HEK293T (cell line): ENCODE measurements at regions not wholly inside any gene's neighbourhood (a gene's known extent, or its start where the extent isn't known, plus 50 kb on each side); places are given as distances from the start of the nearest gene placed in this dataset.

Experiments
- CTCF ChIA-PET: fragments of 350-600 bp; formaldehyde crosslinking; extraction: SDS; loops from one replicate; lab custom pipeline; 2021; ENCODE audit warnings: antibody characterized with exemption, inconsistent platforms; lab: Yijun Ruan, JAX
- POLR2A ChIA-PET: fragments of 350-600 bp; formaldehyde crosslinking; extraction: SDS; loops from one replicate; lab custom pipeline; 2020; ENCODE audit warnings: antibody characterized with exemption, inconsistent platforms; lab: Yijun Ruan, JAX
- DNase-seq: peaks from one replicate; pipeline ENCODE4 v3.0.0; 2012; ENCODE audit warnings: mixed read lengths; ENCODE audit errors: extremely low spot score
- ARNT ChIP-seq: fragments of 450-650 bp; IDR thresholded peaks from 2 replicates; pipeline ENCODE4 v1.6.1; 2017; ENCODE audit warnings: mild to moderate bottlenecking
- BHLHE40 ChIP-seq: fragments of 450-650 bp; IDR thresholded peaks from 2 replicates; pipeline ENCODE4 v1.6.1; 2016; ENCODE audit warnings: mild to moderate bottlenecking, moderate library complexity, borderline replicate concordance
- CTBP1 ChIP-seq: fragments of 450-650 bp; IDR thresholded peaks from 2 replicates; pipeline ENCODE4 v1.6.1; 2016; ENCODE audit warnings: borderline replicate concordance
- ELF4 ChIP-seq: fragments of 450-650 bp; IDR thresholded peaks from 2 replicates; pipeline ENCODE4 v1.6.1; 2017; ENCODE audit warnings: antibody characterized with exemption
- FOXA1 ChIP-seq: fragments of 450-650 bp; IDR thresholded peaks from 2 replicates; pipeline ENCODE4 v1.6.1; 2016; ENCODE audit warnings: mild to moderate bottlenecking
- FOXK2 ChIP-seq: fragments of 450-650 bp; IDR thresholded peaks from 2 replicates; pipeline ENCODE4 v1.6.1; 2016; ENCODE audit warnings: mild to moderate bottlenecking
- FOXM1 ChIP-seq: fragments of 450-650 bp; IDR thresholded peaks from 2 replicates; pipeline ENCODE4 v1.6.1; 2017; ENCODE audit warnings: mild to moderate bottlenecking, borderline replicate concordance
- HDGF ChIP-seq: fragments of 450-650 bp; IDR thresholded peaks from 2 replicates; pipeline ENCODE4 v1.6.1; 2017; ENCODE audit warnings: antibody characterized with exemption, borderline replicate concordance
- L3MBTL2 ChIP-seq: fragments of 450-650 bp; conservative IDR thresholded peaks from 2 replicates; pipeline ENCODE4 v1.6.1; 2016; ENCODE audit warnings: mild to moderate bottlenecking
- LEF1 ChIP-seq: fragments of 450-650 bp; IDR thresholded peaks from 2 replicates; pipeline ENCODE4 v1.6.1; 2017; ENCODE audit warnings: mild to moderate bottlenecking, borderline replicate concordance
- NFRKB ChIP-seq: fragments of 450-650 bp; IDR thresholded peaks from 2 replicates; pipeline ENCODE4 v1.6.1; 2016; ENCODE audit warnings: mild to moderate bottlenecking, moderate library complexity
- PKNOX1 ChIP-seq: fragments of 450-650 bp; IDR thresholded peaks from 2 replicates; pipeline ENCODE4 v1.6.1; 2016
- SP1 ChIP-seq: fragments of 450-650 bp; IDR thresholded peaks from 2 replicates; pipeline ENCODE4 v1.6.1; 2017
- SUZ12 ChIP-seq: fragments of 450-650 bp; IDR thresholded peaks from 2 replicates; pipeline ENCODE4 v1.6.1; 2016; ENCODE audit warnings: mild to moderate bottlenecking
- TARDBP ChIP-seq: fragments of 450-650 bp; IDR thresholded peaks from 2 replicates; pipeline ENCODE4 v1.6.1; 2016
- ZNF384 ChIP-seq: fragments of 450-650 bp; IDR thresholded peaks from 2 replicates; pipeline ENCODE4 v1.6.1; 2016

GRCh38 chr14:65186951-65187350, 84.6 kb upstream of the MAX start:
- no peak for TF ChIP-seq FOXK2
- TF ChIP-seq FOXM1, result no peak
- TF ChIP-seq ELF4, result no peak
- TF ChIP-seq LEF1, result no peak
- ChIA-PET CTCF (no interaction called here), POLR2A (no interaction called here)
- DNase-seq, result no peak

GRCh38 chr14:65187421-65188049, 85.2 kb upstream of the MAX start:
- no peak for DNase-seq
- no peak for TF ChIP-seq ZNF384
- POLR2A ChIA-PET, result no interaction called here
- CTCF ChIA-PET, result no interaction called here

GRCh38 chr14:65190312-65190711, 88.0 kb upstream of the MAX start:
- CTCF ChIA-PET, result interaction anchor here (0.6 kb wide), 1 partner anchor 153 kb away, joined by 6 read pairs; no protein-coding TSS in a partner anchor
- no peak for DNase-seq
- TF ChIP-seq BHLHE40, result no peak
- no peak for TF ChIP-seq ZNF384
- TF ChIP-seq FOXK2, result no peak
- no peak for TF ChIP-seq ELF4
- no peak for TF ChIP-seq HDGF
- no peak for TF ChIP-seq TARDBP
- POLR2A ChIA-PET, result no interaction called here

GRCh38 chr14:65191716-65192115, 89.4 kb upstream of the MAX start:
- CTCF ChIA-PET, result no interaction called here
- DNase-seq, result no peak
- TF ChIP-seq FOXM1 (no peak), ARNT (no peak), SP1 (no peak), TARDBP (no peak), BHLHE40 (no peak), NFRKB (no peak), CTBP1 (no peak), HDGF (no peak), ELF4 (no peak), SUZ12 (no peak), PKNOX1 (no peak), L3MBTL2 (no peak), ZNF384 (no peak), FOXA1 (no peak), LEF1 (no peak), FOXK2 (no peak)
- POLR2A ChIA-PET, result no interaction called here

GRCh38 chr14:65192686-65193085, 90.4 kb upstream of the MAX start:
- TF ChIP-seq BHLHE40 (no peak), L3MBTL2 (no peak), TARDBP (no peak), HDGF (no peak), ARNT (no peak), FOXM1 (no peak), ELF4 (no peak), ZNF384 (no peak), PKNOX1 (no peak), SUZ12 (no peak)
- CTCF ChIA-PET, result no interaction called here
- POLR2A ChIA-PET, result no interaction called here
- no peak for DNase-seq

GRCh38 chr14:65193916-65194590, 91.7 kb upstream of the MAX start:
- ChIA-PET CTCF (interaction anchor here (0.6 kb wide), 1 partner anchor 636 kb away, joined by 4 read pairs; no protein-coding TSS in a partner anchor), POLR2A (no interaction called here)
- no peak for TF ChIP-seq L3MBTL2
- DNase-seq, result no peak

- ChIA-PET CTCF (interaction anchor here (1.2 kb wide), 1 partner anchor 31 kb away, joined by 3 read pairs; no protein-coding TSS in a partner anchor), POLR2A (no interaction called here)
- no peak for DNase-seq
- TF ChIP-seq FOXK2 (no peak), L3MBTL2 (no peak), CTBP1 (no peak), LEF1 (no peak), HDGF (no peak), FOXM1 (no peak), BHLHE40 (no peak), SUZ12 (no peak), SP1 (no peak), ZNF384 (no peak)
Observed at GRCh38 chr14:65195042-65195719, 92.9 kb upstream of the MAX start.
